MM.1S (cell line): ENCODE measurements at regions not wholly inside any gene's neighbourhood (a gene's known extent, or its start where the extent isn't known, plus 50 kb on each side); places are given as distances from the start of the nearest gene placed in this dataset.

Experiments
- DNase-seq: peaks from one replicate; pipeline ENCODE4 v3.0.0-alpha.2; 2015
- H2AFZ ChIP-seq: fragments of 300-600 bp; sonication (generic); 2 replicates; pipeline ENCODE4 v1.6.0; 2016; ENCODE audit warnings: antibody characterized with exemption, low read length
- H3F3A ChIP-seq: fragments of 300-600 bp; sonication (generic); 2 replicates; pipeline ENCODE4 v1.6.1; 2016; ENCODE audit warnings: mild to moderate bottlenecking, antibody characterized with exemption, low read length, moderate library complexity, mixed read lengths; ENCODE audit not compliant: insufficient read depth
- H3K27ac ChIP-seq: fragments of 300-600 bp; sonication (generic); 2 replicates; pipeline ENCODE4 v1.5.1; 2016; ENCODE audit warnings: mild to moderate bottlenecking, low read length
- H3K27me3 ChIP-seq: fragments of 300-600 bp; sonication (generic); replicated peaks from 2 replicates; pipeline ENCODE4 v1.6.0; 2016; ENCODE audit warnings: low read length; ENCODE audit not compliant: insufficient read depth
- H3K36me3 ChIP-seq: fragments of 300-600 bp; sonication (generic); replicated peaks from 2 replicates; pipeline ENCODE4 v1.6.1; 2016; ENCODE audit warnings: mild to moderate bottlenecking, low read length, mixed read lengths; ENCODE audit not compliant: insufficient read depth
- H3K4me1 ChIP-seq: fragments of 300-600 bp; sonication (generic); 2 replicates; pipeline ENCODE4 v1.6.1; 2016; ENCODE audit warnings: low read length, mixed read lengths
- H3K4me2 ChIP-seq: fragments of 300-600 bp; sonication (generic); 2 replicates; pipeline ENCODE4 v1.6.0; 2016; ENCODE audit warnings: low read depth, low read length
- H3K4me3 ChIP-seq: fragments of 300-600 bp; sonication (generic); 2 replicates; pipeline ENCODE4 v1.5.1; 2016; ENCODE audit warnings: low read length, mixed read lengths
- H3K79me2 ChIP-seq: fragments of 300-600 bp; sonication (generic); 2 replicates; pipeline ENCODE4 v1.6.1; 2016; ENCODE audit warnings: mixed run types, low read length, mixed read lengths
- H3K9ac ChIP-seq: fragments of 300-600 bp; sonication (generic); 2 replicates; pipeline ENCODE4 v1.6.1; 2016; ENCODE audit warnings: low read length, mixed read lengths
- H3K9me2 ChIP-seq: fragments of 300-600 bp; sonication (generic); replicated peaks from 2 replicates; pipeline ENCODE4 v1.6.1; 2016; ENCODE audit warnings: mild to moderate bottlenecking, low read length, mixed read lengths; ENCODE audit not compliant: insufficient read depth
- H3K9me3 ChIP-seq: fragments of 300-600 bp; sonication (generic); replicated peaks from 2 replicates; pipeline ENCODE4 v1.6.1; 2016; ENCODE audit warnings: mild to moderate bottlenecking, low read length, mixed read lengths; ENCODE audit not compliant: insufficient read depth
- H4K20me1 ChIP-seq: fragments of 300-600 bp; sonication (generic); 2 replicates; pipeline ENCODE4 v1.6.1; 2016; ENCODE audit warnings: mild to moderate bottlenecking, low read length, moderate library complexity, mixed read lengths; ENCODE audit not compliant: insufficient read depth
- EZH2 ChIP-seq: fragments of 300-600 bp; sonication (generic); optimal IDR thresholded peaks from 2 replicates; pipeline ENCODE3; 2017; ENCODE audit warnings: low read depth, mild to moderate bottlenecking, antibody characterized with exemption, low read length, mixed read lengths
- EZH2phosphoT487 ChIP-seq: fragments of 300-600 bp; sonication (generic); IDR thresholded peaks from 2 replicates; pipeline ENCODE4 v1.6.1; 2018; ENCODE audit warnings: antibody characterized with exemption, low read length
- TF ChIP-seq, protein P1 (sequence below): fragments of 300-600 bp; sonication (generic); IDR thresholded peaks from 2 replicates; pipeline ENCODE4 v1.5.1; 2016; ENCODE audit warnings: antibody characterized with exemption, low read length, mixed read lengths

GRCh38 chr1:38746941-38747600 is 112.5 kb downstream of the RRAGC start:
- no peak overlapping the region for H2AFZ ChIP-seq
- TF ChIP-seq EZH2phosphoT487, result no peak
- no peak for TF ChIP-seq EZH2

DNA sequence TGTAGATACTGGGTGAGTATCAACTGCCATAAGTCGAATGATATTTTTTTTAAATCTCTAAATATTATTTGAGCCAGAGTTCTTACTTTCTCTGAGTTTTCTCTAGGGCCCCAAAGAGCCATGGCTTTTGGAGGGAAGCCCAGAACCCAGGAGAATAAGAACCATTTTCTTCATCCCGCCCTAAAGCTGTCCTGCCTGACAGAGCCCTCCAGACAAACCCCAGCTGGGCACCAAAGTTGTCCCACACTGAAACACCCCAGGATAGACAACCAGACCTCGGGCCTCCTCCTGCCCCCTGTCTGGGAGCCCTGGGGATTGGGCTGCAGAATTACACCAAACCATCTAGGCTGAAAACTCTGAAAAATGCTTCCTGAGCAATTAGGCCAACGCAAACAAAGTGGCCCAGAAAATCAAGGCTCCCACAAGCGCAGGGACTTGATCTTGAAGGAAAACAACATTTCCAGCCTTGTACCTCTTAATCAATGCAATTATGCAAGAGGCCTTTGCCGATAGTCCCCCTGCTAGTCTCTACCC is 113.1 kb downstream of the RRAGC start:
- TF ChIP-seq EZH2 (no peak), EZH2phosphoT487 (no peak)
- TF ChIP-seq, protein P1, sequence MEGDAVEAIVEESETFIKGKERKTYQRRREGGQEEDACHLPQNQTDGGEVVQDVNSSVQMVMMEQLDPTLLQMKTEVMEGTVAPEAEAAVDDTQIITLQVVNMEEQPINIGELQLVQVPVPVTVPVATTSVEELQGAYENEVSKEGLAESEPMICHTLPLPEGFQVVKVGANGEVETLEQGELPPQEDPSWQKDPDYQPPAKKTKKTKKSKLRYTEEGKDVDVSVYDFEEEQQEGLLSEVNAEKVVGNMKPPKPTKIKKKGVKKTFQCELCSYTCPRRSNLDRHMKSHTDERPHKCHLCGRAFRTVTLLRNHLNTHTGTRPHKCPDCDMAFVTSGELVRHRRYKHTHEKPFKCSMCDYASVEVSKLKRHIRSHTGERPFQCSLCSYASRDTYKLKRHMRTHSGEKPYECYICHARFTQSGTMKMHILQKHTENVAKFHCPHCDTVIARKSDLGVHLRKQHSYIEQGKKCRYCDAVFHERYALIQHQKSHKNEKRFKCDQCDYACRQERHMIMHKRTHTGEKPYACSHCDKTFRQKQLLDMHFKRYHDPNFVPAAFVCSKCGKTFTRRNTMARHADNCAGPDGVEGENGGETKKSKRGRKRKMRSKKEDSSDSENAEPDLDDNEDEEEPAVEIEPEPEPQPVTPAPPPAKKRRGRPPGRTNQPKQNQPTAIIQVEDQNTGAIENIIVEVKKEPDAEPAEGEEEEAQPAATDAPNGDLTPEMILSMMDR, result no peak
- no peaks in the 10 kb centered on the region for H4K20me1 ChIP-seq
- H3K4me1 ChIP-seq, result no peaks in the 10 kb centered on the region
- H3K4me3 ChIP-seq, result no peak overlapping the region
- H3K9me3 ChIP-seq, result no peaks in the 10 kb centered on the region
- no peaks in the 10 kb centered on the region for H3F3A ChIP-seq
- DNase-seq, result no peak
- no peaks in the 10 kb centered on the region for H3K79me2 ChIP-seq
- H3K9me2 ChIP-seq, result no peaks in the 10 kb centered on the region
- H2AFZ ChIP-seq, result no peak overlapping the region
- H3K36me3 ChIP-seq, result no peaks in the 10 kb centered on the region
- H3K9ac ChIP-seq, result no peak overlapping the region
- H3K4me2 ChIP-seq, result no peak overlapping the region
- H3K27me3 ChIP-seq, result no peaks in the 10 kb centered on the region
- H3K27ac ChIP-seq, result no peak overlapping the region

More at GRCh38 chr1:38746941-38747600, 112.5 kb downstream of the RRAGC start:
- Histone ChIP-seq H3K9me2 (no peaks in the 10 kb centered on the region), H3K27ac (no peak overlapping the region), H3K9ac (no peak overlapping the region), H3K36me3 (no peaks in the 10 kb centered on the region), H3K4me2 (no peak overlapping the region), H3K27me3 (no peaks in the 10 kb centered on the region), H3K4me3 (no peak overlapping the region), H3K4me1 (no peaks in the 10 kb centered on the region), H3K79me2 (no peaks in the 10 kb centered on the region), H4K20me1 (no peaks in the 10 kb centered on the region), H3F3A (no peaks in the 10 kb centered on the region), H3K9me3 (no peaks in the 10 kb centered on the region)
- no peak for DNase-seq

DNA sequence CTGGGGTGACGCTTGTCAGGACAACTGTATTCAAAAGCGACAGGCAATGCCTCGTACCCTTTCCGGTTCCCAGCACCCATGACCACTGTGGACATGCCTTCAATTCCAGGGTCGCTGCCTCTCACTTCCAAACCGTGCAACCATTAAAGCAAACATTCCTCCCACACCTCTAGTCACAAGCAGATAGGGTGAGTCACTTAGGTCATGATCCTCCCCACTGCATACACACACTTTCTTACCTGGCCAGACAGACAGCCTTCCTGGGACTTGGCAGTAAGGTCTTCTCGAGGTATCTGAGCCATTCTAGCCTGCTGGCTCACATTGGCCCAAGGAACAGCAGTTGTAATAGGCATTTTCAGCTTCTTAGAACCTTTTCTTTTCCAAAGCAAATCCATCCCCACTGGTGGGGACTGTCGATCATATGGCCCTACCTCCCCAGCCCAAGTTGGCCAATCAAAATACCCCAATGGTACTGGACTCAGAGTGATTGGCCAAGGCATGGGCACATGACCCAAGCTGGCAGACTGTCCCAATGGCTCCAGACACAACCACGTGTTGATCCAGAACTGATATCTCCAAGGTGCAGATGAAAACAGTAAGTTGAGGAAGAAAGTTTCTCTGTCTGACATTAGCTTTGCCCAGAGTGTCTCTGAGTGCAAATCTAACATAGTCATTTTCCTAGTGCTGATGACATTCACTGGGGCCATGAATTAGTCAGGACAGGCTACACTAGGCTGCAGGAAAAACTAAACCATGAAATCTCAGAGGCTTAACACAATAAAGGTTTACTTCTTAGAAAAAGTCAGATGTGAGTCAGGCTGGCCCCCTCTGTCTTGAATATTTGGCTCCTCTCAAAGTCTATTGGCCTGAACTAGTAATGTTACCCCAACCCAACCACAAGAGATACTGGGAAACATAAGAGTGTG is 113.8 kb downstream of the RRAGC start:
- no peaks in the 10 kb centered on the region for H3K9me3 ChIP-seq
- no peak overlapping the region for H3K4me3 ChIP-seq
- H3K4me1 ChIP-seq, result no peaks in the 10 kb centered on the region
- H2AFZ ChIP-seq, result no peak overlapping the region
- H3K36me3 ChIP-seq, result no peaks in the 10 kb centered on the region
- no peak overlapping the region for H3K27ac ChIP-seq
- no peaks in the 10 kb centered on the region for H3K27me3 ChIP-seq
- H4K20me1 ChIP-seq, result no peaks in the 10 kb centered on the region
- H3K4me2 ChIP-seq, result no peak overlapping the region
- DNase-seq, result no peak
- H3F3A ChIP-seq, result no peaks in the 10 kb centered on the region
- H3K9me2 ChIP-seq, result no peaks in the 10 kb centered on the region
- H3K9ac ChIP-seq, result no peak overlapping the region
- H3K79me2 ChIP-seq, result no peaks in the 10 kb centered on the region
- TF ChIP-seq EZH2phosphoT487 (no peak), EZH2 (no peak)
- TF ChIP-seq, protein P1, result no peak
